Neutrophil (primary cell): ENCODE measurements at regions not wholly inside any gene's neighbourhood (a gene's known extent, or its start where the extent isn't known, plus 50 kb on each side); places are given as distances from the start of the nearest gene placed in this dataset.

Experiments
- H3K27ac ChIP-seq: fragments of 200-600 bp; sonication (generic); 2 replicates; pipeline ENCODE4 v1.5.1; 2016; ENCODE audit warnings: mild to moderate bottlenecking, moderate library complexity
- H3K27me3 ChIP-seq: fragments of 200-600 bp; sonication (generic); 2 replicates; pipeline ENCODE4 v1.6.0; 2016; ENCODE audit warnings: mild to moderate bottlenecking
- H3K36me3 ChIP-seq: fragments of 200-600 bp; sonication (generic); 2 replicates; pipeline ENCODE4 v1.5.1; 2017
- H3K4me1 ChIP-seq, 2 experiments: fragments of 200-600 bp in 1 of 2; sonication (generic) in 1 of 2; 1 replicate in 1 of 2; 2 replicates in 1 of 2; pipeline versions ENCODE4 v1.5.1 to v1.6.1; 2013 to 2016; ENCODE audit warnings: low read depth in 1 of 2, low read length in 1 of 2, mild to moderate bottlenecking in 1 of 2, moderate library complexity in 1 of 2; ENCODE audit not compliant: control insufficient read depth in 1 of 2, insufficient read depth in 1 of 2
- H3K4me3 ChIP-seq, 2 experiments: fragments of 200-600 bp in 1 of 2; sonication (generic) in 1 of 2; 1 replicate in 1 of 2; 2 replicates in 1 of 2; pipeline ENCODE4 v1.5.1; 2013 to 2016; ENCODE audit warnings: low read depth in 1 of 2, low read length in 1 of 2, mild to moderate bottlenecking in 1 of 2, moderate library complexity in 1 of 2
- H3K9me3 ChIP-seq: fragments of 200-600 bp; sonication (generic); 2 replicates; pipeline ENCODE4 v1.5.1; 2016
- CTCF ChIP-seq: fragments of 200-600 bp; sonication (generic); IDR thresholded peaks from 2 replicates; pipeline ENCODE4 v1.5.1; 2016; ENCODE audit warnings: antibody characterized with exemption

DNA sequence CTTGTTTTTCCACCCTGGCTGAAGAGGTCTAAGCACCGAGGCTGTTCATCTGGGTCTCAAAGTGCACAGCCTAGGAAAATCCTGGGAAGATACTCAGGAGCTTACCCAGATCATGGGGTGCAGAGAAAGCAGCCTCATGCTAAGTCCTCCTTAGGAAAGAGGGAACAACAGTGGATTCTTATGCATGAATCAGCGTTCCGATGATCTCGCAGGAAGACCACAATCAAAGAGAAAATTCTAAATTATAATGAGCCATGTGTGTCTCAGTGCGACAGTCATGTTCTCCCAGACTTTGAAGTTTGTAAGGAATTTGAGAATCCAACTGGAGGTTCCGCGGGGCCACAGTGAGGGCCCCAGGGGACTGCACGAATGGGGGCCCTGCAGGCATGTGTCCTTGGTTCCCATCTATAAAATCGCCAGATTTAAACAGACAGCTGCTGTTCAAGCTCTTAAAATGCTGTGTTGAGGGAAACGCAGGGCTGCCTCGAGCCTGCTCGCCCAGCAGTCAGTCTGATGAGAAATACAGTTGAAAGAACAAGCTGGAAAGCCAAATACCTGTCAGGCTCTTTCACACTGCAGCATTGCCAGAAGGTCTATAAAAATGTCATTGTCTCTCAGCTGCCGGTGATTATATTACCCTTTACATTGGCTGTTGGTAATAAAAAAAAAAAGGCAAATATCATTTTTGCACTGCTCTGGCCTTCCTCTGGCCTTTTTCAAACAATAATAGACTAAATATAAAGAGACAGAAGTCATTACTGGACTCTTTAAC lies 152.1 kb downstream of the PMP22 start:
- H3K9me3 ChIP-seq: peaks cover 8% of the 10 kb centered on the region
- H3K27ac ChIP-seq: no peak overlapping the region
- H3K4me1 ChIP-seq: peaks cover 0 to 15% of the 10 kb centered on the region in 2 experiments
- no peaks in the 10 kb centered on the region for H3K36me3 ChIP-seq
- no peaks in the 10 kb centered on the region for H3K27me3 ChIP-seq
- no peak overlapping the region for H3K4me3 ChIP-seq
- no peak for TF ChIP-seq CTCF

DNA sequence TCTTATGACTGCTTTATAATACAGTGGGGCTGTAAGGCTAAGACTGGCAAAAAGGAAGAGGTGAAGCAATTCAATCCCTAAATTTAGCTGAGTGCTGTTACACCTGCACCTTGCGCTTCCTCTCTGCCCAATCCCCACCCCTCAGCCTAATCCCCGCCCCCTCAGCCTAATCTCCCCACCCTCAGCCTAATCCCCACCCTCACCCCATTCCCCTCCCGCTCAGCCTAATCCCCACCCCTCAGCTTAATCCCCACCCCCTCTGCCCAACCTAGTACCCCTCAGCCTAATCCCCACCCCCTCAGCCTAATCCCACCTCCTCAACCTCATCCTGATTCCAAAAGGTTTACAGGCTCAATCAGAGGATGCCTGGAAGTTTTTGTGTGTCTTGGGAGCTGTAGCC lies 155.5 kb downstream of the PMP22 start:
- Histone ChIP-seq H3K36me3 (no peaks in the 10 kb centered on the region), H3K27ac (no peak overlapping the region), H3K9me3 (no peaks in the 10 kb centered on the region), H3K4me3 (no peak overlapping the region), H3K27me3 (no peaks in the 10 kb centered on the region), H3K4me1 (peaks cover 0 to 15% of the 10 kb centered on the region in 2 experiments)
- TF ChIP-seq CTCF: no peak

DNA sequence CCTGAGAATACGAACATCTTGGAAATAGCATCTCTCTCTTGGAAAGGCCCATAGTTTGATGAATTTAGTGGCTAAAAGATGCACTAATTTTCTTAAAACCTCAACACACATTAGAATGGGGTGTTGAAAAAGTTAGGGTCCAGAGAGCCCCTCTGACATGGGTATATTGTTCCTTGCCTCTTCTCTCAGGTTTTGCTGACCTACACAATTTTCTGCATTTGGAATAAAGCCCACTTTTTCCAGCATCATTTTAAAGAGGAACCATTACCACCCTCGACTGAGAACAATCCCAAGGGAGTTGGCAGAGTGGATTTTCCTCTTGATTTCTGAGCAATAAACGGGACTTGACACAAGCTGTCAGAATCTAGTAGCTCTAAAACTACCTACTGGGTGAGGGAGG lies 156.1 kb downstream of the PMP22 start:
- TF ChIP-seq CTCF: no peak
- Histone ChIP-seq H3K27me3 (no peaks in the 10 kb centered on the region), H3K9me3 (no peaks in the 10 kb centered on the region), H3K4me3 (no peak overlapping the region), H3K36me3 (no peaks in the 10 kb centered on the region), H3K4me1 (peaks cover 0 to 15% of the 10 kb centered on the region in 2 experiments), H3K27ac (no peak overlapping the region)

- no peaks in the 10 kb centered on the region for H3K9me3 ChIP-seq
- no peak overlapping the region for H3K27ac ChIP-seq
- TF ChIP-seq CTCF: no peak
- H3K4me1 ChIP-seq: peaks cover 0 to 15% of the 10 kb centered on the region in 2 experiments
- peaks cover 1% of the 10 kb centered on the region for H3K27me3 ChIP-seq
- no peaks in the 10 kb centered on the region for H3K36me3 ChIP-seq
- H3K4me3 ChIP-seq: no peak overlapping the region
Observed at GRCh38 chr17:15106540-15106939, 158.6 kb downstream of the PMP22 start.

DNA sequence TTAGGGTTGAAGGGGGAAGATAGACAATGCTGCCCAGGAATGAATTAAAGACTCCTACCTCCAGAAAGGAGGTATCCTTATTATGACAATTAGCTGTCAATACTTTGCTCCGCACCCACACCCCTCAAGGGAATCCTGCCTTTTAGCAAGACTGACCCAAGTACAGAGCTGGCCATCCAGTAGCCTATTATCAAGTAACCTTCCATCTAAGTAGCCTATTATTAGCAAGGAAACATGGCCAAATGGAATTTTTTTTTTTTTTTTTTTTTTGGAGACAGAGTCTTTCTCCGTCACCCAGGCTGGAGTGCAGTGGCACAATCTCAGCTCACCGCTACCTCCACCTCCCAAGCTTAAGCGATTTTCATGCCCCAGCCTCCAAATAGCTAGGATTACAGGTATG lies 161.3 kb downstream of the PMP22 start:
- Histone ChIP-seq H3K4me1 (no peaks in the 10 kb centered on the region), H3K4me3 (no peak overlapping the region), H3K9me3 (no peaks in the 10 kb centered on the region), H3K27me3 (peaks cover 5% of the 10 kb centered on the region), H3K27ac (no peak overlapping the region), H3K36me3 (no peaks in the 10 kb centered on the region)
- no peak for TF ChIP-seq CTCF
